SU-DHL-6 (cell line): ENCODE measurements at regions not wholly inside any gene's neighbourhood (a gene's known extent, or its start where the extent isn't known, plus 50 kb on each side); places are given as distances from the start of the nearest gene placed in this dataset.
A peak's percentile ranks its signal among the peaks of the same experiment; 100 is the strongest.

Experiments used
- H2AFZ ChIP-seq: fragments of 200-600 bp; sonication (generic); 2 replicates; pipeline ENCODE4 v1.6.1; 2014; ENCODE audit warnings: low read depth, mild to moderate bottlenecking, moderate library complexity, mixed read lengths, antibody characterized with exemption, low read length; ENCODE audit not compliant: severe bottlenecking
- H3F3A ChIP-seq: fragments of 200-600 bp; shearing (Covaris generic); 2 replicates; pipeline ENCODE4 v1.6.0; 2016; ENCODE audit warnings: antibody characterized with exemption, mild to moderate bottlenecking; ENCODE audit not compliant: insufficient read depth
- H3K27ac ChIP-seq: fragments of 200-600 bp; sonication (generic); 2 replicates; pipeline ENCODE4 v1.5.1; 2016; ENCODE audit warnings: low read depth, mild to moderate bottlenecking, low read length, moderate library complexity, mixed read lengths
- H3K27me3 ChIP-seq: fragments of 200-600 bp; sonication (generic), shearing (Covaris generic); 2 replicates; pipeline ENCODE4 v1.6.0; 2014; ENCODE audit warnings: mild to moderate bottlenecking, low read length
- H3K36me3 ChIP-seq: fragments of 200-600 bp; sonication (generic); 2 replicates; pipeline ENCODE4 v1.6.1; 2014; ENCODE audit warnings: mild to moderate bottlenecking, low read length, mixed read lengths
- H3K4me2 ChIP-seq: fragments of 300-600, 200-600 bp; shearing (Covaris generic), sonication (generic); 2 replicates; pipeline ENCODE4 v1.6.0; 2014; ENCODE audit warnings: low read length, low read depth, mild to moderate bottlenecking; ENCODE audit not compliant: poor library complexity, severe bottlenecking
- H3K4me3 ChIP-seq: fragments of 200-600 bp; sonication (generic); 2 replicates; pipeline ENCODE4 v1.5.1; 2014; ENCODE audit warnings: antibody characterized with exemption, low read length, mild to moderate bottlenecking, mixed read lengths; ENCODE audit not compliant: insufficient read depth, poor library complexity, severe bottlenecking
- H3K79me2 ChIP-seq: fragments of 200-600 bp; sonication (generic); 2 replicates; pipeline ENCODE4 v1.6.1; 2014; ENCODE audit warnings: mild to moderate bottlenecking, low read length, moderate library complexity; ENCODE audit not compliant: insufficient read depth
- H3K9ac ChIP-seq: fragments of 200-600 bp; sonication (generic); 2 replicates; pipeline ENCODE4 v1.7.0; 2014; ENCODE audit warnings: mild to moderate bottlenecking, low read length
- H3K9me2 ChIP-seq: fragments of 200-600 bp; sonication (generic); replicated peaks from 2 replicates; pipeline ENCODE4 v1.6.1; 2014; ENCODE audit warnings: low read length; ENCODE audit not compliant: insufficient read depth
- H3K9me3 ChIP-seq: fragments of 200-600 bp; sonication (generic); 2 replicates; pipeline ENCODE4 v1.6.1; 2014; ENCODE audit warnings: low read length, mixed read lengths; ENCODE audit not compliant: insufficient read depth
- H4K20me1 ChIP-seq: fragments of 200-600 bp; sonication (generic); 2 replicates; pipeline ENCODE4 v1.6.1; 2014; ENCODE audit warnings: low read depth, mild to moderate bottlenecking, antibody characterized with exemption, low read length, moderate library complexity, mixed read lengths
- CTCF ChIP-seq: fragments of 200-600 bp; sonication (generic); IDR thresholded peaks from one replicate; pipeline ENCODE4 v1.5.1; 2017; ENCODE audit warnings: antibody characterized with exemption, mild to moderate bottlenecking, low read length, moderate library complexity; ENCODE audit not compliant: insufficient read depth, poor library complexity, severe bottlenecking
- EZH2phosphoT487 ChIP-seq: fragments of 200-600 bp; sonication (generic), shearing (Covaris generic); conservative IDR thresholded peaks from 2 replicates; pipeline ENCODE4 v1.6.1; 2018; ENCODE audit warnings: mild to moderate bottlenecking, antibody characterized with exemption, low read length, moderate library complexity, mixed read lengths

- H4K20me1 ChIP-seq: no peaks in the 10 kb centered on the region
- H3K4me2 ChIP-seq: no peak overlapping the region
- no peaks in the 10 kb centered on the region for H3F3A ChIP-seq
- no peaks in the 10 kb centered on the region for H3K27me3 ChIP-seq
- no peaks in the 10 kb centered on the region for H3K79me2 ChIP-seq
- H3K9me2 ChIP-seq: no peaks in the 10 kb centered on the region
- no peaks in the 10 kb centered on the region for H3K36me3 ChIP-seq
- no peak overlapping the region for H3K4me3 ChIP-seq
- no peak overlapping the region for H2AFZ ChIP-seq
- H3K9me3 ChIP-seq: no peaks in the 10 kb centered on the region
- H3K9ac ChIP-seq: no peak overlapping the region
- no peak overlapping the region for H3K27ac ChIP-seq
- TF ChIP-seq EZH2phosphoT487 (no peak), CTCF (no peak)
Measured at GRCh38 chr10:69741671-69742355, 59.9 kb upstream of the COL13A1 start.

GRCh38 chr10:69742356-69742695 lies 59.4 kb upstream of the COL13A1 start:
- Histone ChIP-seq H3F3A (no peaks in the 10 kb centered on the region), H4K20me1 (no peaks in the 10 kb centered on the region), H3K4me3 (no peak overlapping the region), H3K79me2 (no peaks in the 10 kb centered on the region), H3K4me2 (no peak overlapping the region), H2AFZ (no peak overlapping the region), H3K36me3 (no peaks in the 10 kb centered on the region), H3K9ac (no peak overlapping the region), H3K9me3 (no peaks in the 10 kb centered on the region), H3K9me2 (no peaks in the 10 kb centered on the region), H3K27ac (no peak overlapping the region), H3K27me3 (no peaks in the 10 kb centered on the region)
- TF ChIP-seq EZH2phosphoT487: no peak
- TF ChIP-seq CTCF: no peak

GRCh38 chr10:69742928-69743602 lies 58.6 kb upstream of the COL13A1 start:
- Histone ChIP-seq H3K27ac (no peak overlapping the region), H3K27me3 (no peaks in the 10 kb centered on the region), H3K36me3 (no peaks in the 10 kb centered on the region), H4K20me1 (no peaks in the 10 kb centered on the region), H3K4me2 (no peak overlapping the region), H3K4me3 (no peak overlapping the region), H3K9ac (no peak overlapping the region), H3K9me3 (no peaks in the 10 kb centered on the region), H2AFZ (no peak overlapping the region), H3K9me2 (no peaks in the 10 kb centered on the region), H3F3A (no peaks in the 10 kb centered on the region), H3K79me2 (no peaks in the 10 kb centered on the region)
- TF ChIP-seq CTCF (peak; percentile 19), EZH2phosphoT487 (no peak)
